Uterus (tissue), 3 donors: ENCODE measurements at regions not wholly inside any gene's neighbourhood (a gene's known extent, or its start where the extent isn't known, plus 50 kb on each side); places are given as distances from the start of the nearest gene placed in this dataset.

Experiments used
- DNase-seq, 2 donors: peaks; one replicate each; pipeline ENCODE4 v3.0.0-alpha.2; 2019 to 2020
- H3K27ac ChIP-seq, 2 donors: fragments of 200-600 bp; sonication (generic); 1 replicate in 1 of 2; 2 replicates in 1 of 2; pipeline ENCODE4 v1.5.1; 2016 to 2018
- H3K27me3 ChIP-seq, 2 donors: fragments of 200-600 bp; sonication (generic); one replicate each; pipeline ENCODE4 v1.5.1; 2018 to 2019; ENCODE audit warnings: control low read depth in 1 of 2
- H3K36me3 ChIP-seq, 2 donors: fragments of 200-600 bp; sonication (generic); one replicate each; pipeline ENCODE4 v1.5.1; 2019; ENCODE audit warnings: control low read depth in 1 of 2
- H3K4me1 ChIP-seq, 2 donors: fragments of 200-600 bp; sonication (generic); one replicate each; pipeline ENCODE4 v1.5.1; 2018 to 2019; ENCODE audit warnings: control low read depth in 1 of 2
- H3K4me3 ChIP-seq, 2 donors: fragments of 200-600 bp; sonication (generic); 1 replicate in 1 of 2; 2 replicates in 1 of 2; pipeline ENCODE4 v1.5.1; 2018 to 2019; ENCODE audit warnings: mild to moderate bottlenecking in 1 of 2
- H3K9me3 ChIP-seq, 2 donors: fragments of 200-600 bp; sonication (generic); one replicate each; pipeline ENCODE4 v1.5.1; 2019; ENCODE audit warnings: control low read depth in 1 of 2
- CTCF ChIP-seq, 4 experiments: fragments of 200-600 bp in 2 of 4; fragments of 450-650 bp in 2 of 4; sonication (generic) in 2 of 4; IDR thresholded peaks; one replicate each; pipeline ENCODE4 v1.5.1; 2016 to 2019; ENCODE audit warnings: antibody characterized with exemption in 4 of 4, mild to moderate bottlenecking in 2 of 4, moderate library complexity in 1 of 4
- POLR2A ChIP-seq, 2 donors: fragments of 450-650 bp; IDR thresholded peaks; one replicate each; pipeline ENCODE4 v1.6.1; 2016; ENCODE audit warnings: antibody characterized with exemption in 2 of 2, mild to moderate bottlenecking in 1 of 2, moderate library complexity in 1 of 2
- intact Hi-C: fragments of 100-400 bp; cut with DNase I; formaldehyde crosslinking; loops from one replicate; pipeline ENCODE4 v1.15.1; 2023; ENCODE audit warnings: low total_unique reads
- donor health status: DM: yes; HTN: yes; CAD: no.

GRCh38 chr1:57489358-57490036 is 65.6 kb upstream of the DAB1 start:
- no peaks in the 10 kb centered on the region for H3K4me1 ChIP-seq
- DNase-seq = no peak
- H3K4me3 ChIP-seq = no peak overlapping the region
- H3K27ac ChIP-seq = no peak overlapping the region
- no peaks in the 10 kb centered on the region for H3K9me3 ChIP-seq
- no peaks in the 10 kb centered on the region for H3K27me3 ChIP-seq
- intact Hi-C loops = loop anchor here (10.0 kb wide), 1 partner anchor 415 kb away; no protein-coding TSS in a partner anchor
- TF ChIP-seq POLR2A (IDR thresholded peaks at IDR 0.05) = no peak
- TF ChIP-seq CTCF (IDR thresholded peaks at IDR 0.05) = no peak
- H3K36me3 ChIP-seq = no peaks in the 10 kb centered on the region

GRCh38 chr1:57485643-57486042 is 61.8 kb upstream of the DAB1 start:
- TF ChIP-seq CTCF (IDR thresholded peaks at IDR 0.05) = no peak
- Histone ChIP-seq H3K27me3 (no peaks in the 10 kb centered on the region), H3K4me3 (no peak overlapping the region), H3K27ac (no peak overlapping the region), H3K4me1 (no peaks in the 10 kb centered on the region), H3K9me3 (no peaks in the 10 kb centered on the region), H3K36me3 (no peaks in the 10 kb centered on the region)
- DNase-seq = no peak
- intact Hi-C loops = loop anchor here (10.0 kb wide), 1 partner anchor 419 kb away; no protein-coding TSS in a partner anchor

GRCh38 chr1:57483954-57484353 is 60.1 kb upstream of the DAB1 start:
- no peak overlapping the region for H3K27ac ChIP-seq
- no peaks in the 10 kb centered on the region for H3K27me3 ChIP-seq
- no peaks in the 10 kb centered on the region for H3K9me3 ChIP-seq
- H3K4me1 ChIP-seq = no peaks in the 10 kb centered on the region
- intact Hi-C loops = loop anchor here (10.0 kb wide), 1 partner anchor 421 kb away; no protein-coding TSS in a partner anchor
- H3K4me3 ChIP-seq = no peak overlapping the region
- no peak for TF ChIP-seq CTCF (IDR thresholded peaks at IDR 0.05)
- no peak for TF ChIP-seq POLR2A (IDR thresholded peaks at IDR 0.05)
- DNase-seq = no peak
- no peaks in the 10 kb centered on the region for H3K36me3 ChIP-seq

GRCh38 chr1:57479471-57479870 is 55.6 kb upstream of the DAB1 start:
- DNase-seq = no peak
- intact Hi-C loops = no loop called here
- TF ChIP-seq CTCF (IDR thresholded peaks at IDR 0.05) = no peak
- no peak for TF ChIP-seq POLR2A (IDR thresholded peaks at IDR 0.05)

GRCh38 chr1:57475366-57475765 is 51.5 kb upstream of the DAB1 start:
- no peak for DNase-seq
- Histone ChIP-seq H3K4me3 (no peak overlapping the region), H3K4me1 (no peaks in the 10 kb centered on the region), H3K27ac (no peak overlapping the region), H3K27me3 (no peaks in the 10 kb centered on the region), H3K36me3 (no peaks in the 10 kb centered on the region), H3K9me3 (no peaks in the 10 kb centered on the region)
- TF ChIP-seq POLR2A (IDR thresholded peaks at IDR 0.05) (no peak), CTCF (IDR thresholded peaks at IDR 0.05) (no peak)
- intact Hi-C loops = no loop called here

More at GRCh38 chr1:57479471-57479870, 55.6 kb upstream of the DAB1 start:
- Histone ChIP-seq H3K4me3 (no peak overlapping the region), H3K27me3 (no peaks in the 10 kb centered on the region), H3K4me1 (no peaks in the 10 kb centered on the region), H3K36me3 (no peaks in the 10 kb centered on the region), H3K27ac (no peak overlapping the region), H3K9me3 (no peaks in the 10 kb centered on the region)
